H1 (cell line): ENCODE measurements at regions not wholly inside any gene's neighbourhood (a gene's known extent, or its start where the extent isn't known, plus 50 kb on each side); places are given as distances from the start of the nearest gene placed in this dataset.

Experiments
- CTCF ChIA-PET: fragments of 300-600 bp; sonication (Branson Sonifier 250); formaldehyde crosslinking; loops from one replicate; lab custom pipeline; 2021; ENCODE audit not compliant: partially characterized antibody; lab: Charles Lee
- POLR2A ChIA-PET: fragments of 300-600 bp; sonication (Branson Sonifier 250); formaldehyde crosslinking; loops from one replicate; lab custom pipeline; 2021; ENCODE audit warnings: inconsistent platforms; ENCODE audit not compliant: partially characterized antibody; lab: Charles Lee
- DNase-seq, 2 experiments: peaks; one replicate each; pipeline versions ENCODE4 v3.0.0 to v3.0.0-alpha.2; 2010 to 2022; ENCODE audit warnings: low spot score in 2 of 2, low read depth in 1 of 2, mixed read lengths in 1 of 2
- FAIRE-seq: peaks from 2 replicates; lab custom pipeline; 2011; peaks lifted over from hg19 to GRCh38; lab: Jason Lieb, UNC
- H2AFZ ChIP-seq: 2 replicates; pipeline ENCODE4 v1.8.1; 2012; ENCODE audit warnings: low read length, inconsistent platforms
- H2AK5ac ChIP-seq: 2 replicates; pipeline ENCODE4 v1.6.1; 2013; ENCODE audit warnings: low read depth, low read length
- H2BK120ac ChIP-seq: replicated peaks from 2 replicates; pipeline ENCODE3; 2013; ENCODE audit warnings: low read depth, low read length, inconsistent platforms
- H2BK12ac ChIP-seq: 2 replicates; pipeline ENCODE4 v1.6.1; 2013; ENCODE audit warnings: low read depth, low read length
- H2BK15ac ChIP-seq: 2 replicates; pipeline ENCODE4 v1.6.1; 2013; ENCODE audit warnings: low read length
- H2BK20ac ChIP-seq: 2 replicates; pipeline ENCODE4 v1.6.1; 2013; ENCODE audit warnings: low read length
- H2BK5ac ChIP-seq: 2 replicates; pipeline ENCODE4 v1.6.1; 2013; ENCODE audit warnings: low read depth, low read length
- H3K14ac ChIP-seq: 2 replicates; pipeline ENCODE4 v1.6.1; 2013; ENCODE audit warnings: inconsistent platforms; ENCODE audit not compliant: insufficient read length
- H3K18ac ChIP-seq: 2 replicates; pipeline ENCODE4 v1.6.1; 2013; ENCODE audit warnings: low read length; ENCODE audit errors: extremely low read depth
- H3K23ac ChIP-seq: 2 replicates; pipeline ENCODE4 v1.6.1; 2013; ENCODE audit warnings: inconsistent platforms; ENCODE audit not compliant: insufficient read length
- H3K23me2 ChIP-seq: 2 replicates; pipeline ENCODE4 v1.6.1; 2013; ENCODE audit warnings: low read depth, low read length
- H3K27ac ChIP-seq: 2 replicates; pipeline ENCODE4 v1.6.1; 2011; ENCODE audit warnings: low read depth, low read length, inconsistent platforms
- H3K27me3 ChIP-seq, 4 experiments: replicated peaks in 1 of 4; 1 replicate in 1 of 4; 2 replicates in 3 of 4; pipeline versions ENCODE4 v1.6.1 to v1.8.1; 2011 to 2013; ENCODE audit warnings: low read length in 3 of 4, mild to moderate bottlenecking in 3 of 4, inconsistent platforms in 2 of 4, mixed read lengths in 2 of 4, moderate library complexity in 1 of 4; ENCODE audit not compliant: control insufficient read depth in 3 of 4, insufficient read depth in 3 of 4; ENCODE audit errors: extremely low read depth in 1 of 4
- H3K36me3 ChIP-seq, 4 experiments: 2 replicates each; pipeline versions ENCODE4 v1.6.1 to v1.8.1; 2011 to 2013; ENCODE audit warnings: mild to moderate bottlenecking in 4 of 4, low read length in 3 of 4, moderate library complexity in 2 of 4, control low read depth in 1 of 4, inconsistent platforms in 1 of 4; ENCODE audit not compliant: insufficient read depth in 4 of 4, control insufficient read depth in 2 of 4
- H3K4ac ChIP-seq: replicated peaks from 2 replicates; pipeline ENCODE3; 2013; ENCODE audit warnings: low read length, low read depth, mixed read lengths, inconsistent platforms; ENCODE audit not compliant: insufficient read length
- H3K4me1 ChIP-seq, 4 experiments: replicated peaks in 1 of 4; 1 replicate in 1 of 4; 2 replicates in 3 of 4; pipeline versions ENCODE4 v1.6.1 to v1.8.1; 2011 to 2013; ENCODE audit warnings: low read length in 3 of 4, inconsistent platforms in 2 of 4, mixed read lengths in 1 of 4; ENCODE audit not compliant: insufficient read depth in 4 of 4, control insufficient read depth in 3 of 4
- H3K4me2 ChIP-seq, 2 experiments: 2 replicates each; pipeline versions ENCODE4 v1.6.1 to v1.8.1; 2011 to 2013; ENCODE audit warnings: low read depth in 2 of 2, low read length in 2 of 2, control low read depth in 1 of 2, inconsistent platforms in 1 of 2, mild to moderate bottlenecking in 1 of 2; ENCODE audit not compliant: insufficient read depth in 1 of 2
- H3K4me3 ChIP-seq, 4 experiments: fragments of 200-600, 300-600 bp in 1 of 4; sonication (generic), shearing (Covaris generic), sonication (Bioruptor Twin) in 1 of 4; 2 replicates each; pipeline versions ENCODE4 v1.5.1 to v1.8.1; 2011 to 2016; ENCODE audit warnings: low read length in 4 of 4, low read depth in 3 of 4, control low read depth in 2 of 4, inconsistent platforms in 2 of 4, mild to moderate bottlenecking in 2 of 4, mixed read lengths in 1 of 4, moderate library complexity in 1 of 4; ENCODE audit not compliant: insufficient read depth in 2 of 4; ENCODE audit errors: extremely low read depth in 1 of 4
- H3K56ac ChIP-seq: replicated peaks from 2 replicates; pipeline ENCODE3; 2013; ENCODE audit warnings: low read depth, mild to moderate bottlenecking, mixed read lengths, low read length, inconsistent platforms; ENCODE audit not compliant: insufficient read length
- H3K79me1 ChIP-seq: 2 replicates; pipeline ENCODE4 v1.6.1; 2013; ENCODE audit warnings: low read depth, low read length, control low read depth
- H3K79me2 ChIP-seq, 2 experiments: 2 replicates each; pipeline versions ENCODE4 v1.6.1 to v1.8.1; 2012 to 2013; ENCODE audit warnings: low read length in 2 of 2, mild to moderate bottlenecking in 2 of 2, inconsistent platforms in 1 of 2; ENCODE audit not compliant: insufficient read depth in 2 of 2, control insufficient read depth in 1 of 2
- H3K9ac ChIP-seq, 4 experiments: replicated peaks in 1 of 4; 1 replicate in 1 of 4; 2 replicates in 3 of 4; pipeline versions ENCODE4 v1.6.1 to v1.8.1; 2011 to 2013; ENCODE audit warnings: low read depth in 3 of 4, low read length in 3 of 4, control low read depth in 2 of 4, mild to moderate bottlenecking in 2 of 4, moderate library complexity in 2 of 4, inconsistent platforms in 1 of 4; ENCODE audit errors: extremely low read depth in 1 of 4
- H3K9me3 ChIP-seq, 2 experiments: 2 replicates each; pipeline versions ENCODE4 v1.6.1 to v1.8.1; 2012 to 2013; ENCODE audit warnings: mild to moderate bottlenecking in 2 of 2, moderate library complexity in 2 of 2, control low read depth in 1 of 2, inconsistent platforms in 1 of 2, low read depth in 1 of 2, low read length in 1 of 2, mixed read lengths in 1 of 2; ENCODE audit not compliant: insufficient read depth in 2 of 2
- H4K20me1 ChIP-seq, 2 experiments: replicated peaks in 1 of 2; 2 replicates each; pipeline versions ENCODE3 to v1.8.1; 2011 to 2013; ENCODE audit warnings: inconsistent platforms in 2 of 2, low read length in 2 of 2, mild to moderate bottlenecking in 1 of 2; ENCODE audit not compliant: insufficient read depth in 2 of 2, control insufficient read depth in 1 of 2
- H4K5ac ChIP-seq: 2 replicates; pipeline ENCODE4 v1.6.1; 2013; ENCODE audit warnings: low read length, low read depth, mixed read lengths, inconsistent platforms; ENCODE audit not compliant: insufficient read length
- H4K8ac ChIP-seq: 2 replicates; pipeline ENCODE4 v1.8.0; 2013; ENCODE audit warnings: mild to moderate bottlenecking, moderate library complexity, low read length, inconsistent platforms; ENCODE audit not compliant: insufficient read depth; ENCODE audit errors: extremely low read depth
- H4K91ac ChIP-seq: replicated peaks from 2 replicates; pipeline ENCODE3; 2013; ENCODE audit warnings: low read length, mixed read lengths, inconsistent platforms; ENCODE audit not compliant: insufficient read length
- CTBP2 ChIP-seq: IDR thresholded peaks from 2 replicates; pipeline ENCODE4 v1.7.0; 2011; ENCODE audit warnings: borderline replicate concordance, mild to moderate bottlenecking, moderate library complexity, mixed read lengths, low read length; ENCODE audit not compliant: insufficient read depth, insufficient read length
- EGR1 ChIP-seq: IDR thresholded peaks from 2 replicates; pipeline ENCODE4 v1.6.1; 2011; ENCODE audit warnings: low read depth, low read length, borderline replicate concordance
- EP300 ChIP-seq, 2 experiments: IDR thresholded peaks; 1 replicate in 1 of 2; 2 replicates in 1 of 2; pipeline ENCODE4 v1.6.1; 2011 to 2012; ENCODE audit warnings: low read depth in 2 of 2, low read length in 2 of 2, mild to moderate bottlenecking in 2 of 2, borderline replicate concordance in 1 of 2, inconsistent platforms in 1 of 2, moderate library complexity in 1 of 2
- KDM1A ChIP-seq: fragments of 200-600, 300-600 bp; sonication (generic); IDR thresholded peaks from 2 replicates; pipeline ENCODE4 v1.7.1; 2016; ENCODE audit warnings: mild to moderate bottlenecking, low read length, borderline replicate concordance
- NANOG ChIP-seq: IDR thresholded peaks from 2 replicates; pipeline ENCODE4 v1.6.1; 2011; ENCODE audit warnings: low read length, low read depth, mild to moderate bottlenecking, inconsistent platforms; ENCODE audit not compliant: insufficient read depth, poor library complexity, severe bottlenecking
- POLR2AphosphoS5 ChIP-seq: IDR thresholded peaks from 2 replicates; pipeline ENCODE4 v1.6.1; 2011; ENCODE audit warnings: low read depth, low read length
- POU5F1 ChIP-seq: IDR thresholded peaks from 2 replicates; pipeline ENCODE4 v1.6.1; 2011; ENCODE audit warnings: low read depth, mild to moderate bottlenecking, low read length, moderate library complexity
- RAD21 ChIP-seq, 2 experiments: IDR thresholded peaks in 1 of 2; conservative IDR thresholded peaks in 1 of 2; 2 replicates each; pipeline ENCODE4 v1.6.1; 2011; ENCODE audit warnings: low read depth in 2 of 2, low read length in 2 of 2, improper control_type of control experiment in 1 of 2, inconsistent platforms in 1 of 2, mild to moderate bottlenecking in 1 of 2, moderate library complexity in 1 of 2
- SIN3A ChIP-seq, 2 experiments: IDR thresholded peaks in 1 of 2; conservative IDR thresholded peaks in 1 of 2; 2 replicates each; pipeline ENCODE4 v1.6.1; 2011 to 2012; ENCODE audit warnings: low read length in 2 of 2, improper control_type of control experiment in 1 of 2, low read depth in 1 of 2, mild to moderate bottlenecking in 1 of 2
- SIRT6 ChIP-seq: IDR thresholded peaks from one replicate; pipeline ENCODE4 v1.7.1; 2012; ENCODE audit warnings: low read length, inconsistent platforms
- SIX5 ChIP-seq: IDR thresholded peaks from 2 replicates; pipeline ENCODE4 v1.6.1; 2011; ENCODE audit warnings: mild to moderate bottlenecking, low read depth, low read length
- SP4 ChIP-seq: IDR thresholded peaks from 2 replicates; pipeline ENCODE4 v1.6.1; 2012; ENCODE audit warnings: low read length, inconsistent platforms
- TCF12 ChIP-seq: IDR thresholded peaks from 2 replicates; pipeline ENCODE4 v1.6.1; 2011; ENCODE audit warnings: low read depth, mild to moderate bottlenecking, low read length

GRCh38 chr3:80601479-80601878 lies 833.7 kb upstream of the ROBO1 start:
- ChIA-PET CTCF (no interaction called here), POLR2A (no interaction called here)
- no peak overlapping the region for H3K23ac ChIP-seq
- H3K23me2 ChIP-seq, result no peaks in the 10 kb centered on the region
- no peak overlapping the region for H2BK20ac ChIP-seq
- H4K20me1 ChIP-seq, result no peaks in the 10 kb centered on the region
- no peak overlapping the region for H2AK5ac ChIP-seq
- no peaks in the 10 kb centered on the region for H3K27me3 ChIP-seq
- no peaks in the 10 kb centered on the region for H3K4me1 ChIP-seq
- H3K56ac ChIP-seq, result no peak overlapping the region
- H4K5ac ChIP-seq, result no peak overlapping the region
- no peak overlapping the region for H2AFZ ChIP-seq
- H3K9me3 ChIP-seq, result no peaks in the 10 kb centered on the region
- no peak for DNase-seq
- no peak overlapping the region for H3K18ac ChIP-seq
- no peak overlapping the region for H3K14ac ChIP-seq
- no peak overlapping the region for H2BK12ac ChIP-seq
- H3K9ac ChIP-seq, result no peak overlapping the region
- no peaks in the 10 kb centered on the region for H3K36me3 ChIP-seq
- no peak for FAIRE-seq
- H4K8ac ChIP-seq, result no peak overlapping the region
- H3K4ac ChIP-seq, result no peak overlapping the region
- H3K4me3 ChIP-seq, result no peak overlapping the region
- H3K79me2 ChIP-seq, result no peaks in the 10 kb centered on the region
- no peak overlapping the region for H4K91ac ChIP-seq
- TF ChIP-seq TCF12, result no peak
- TF ChIP-seq SIRT6, result no peak
- TF ChIP-seq SP4, result no peak
- TF ChIP-seq POU5F1, result no peak
- no peak for TF ChIP-seq EGR1
- no peak for TF ChIP-seq EP300 (IDR thresholded peaks at IDR 0.05; ENCODE audit: borderline replicate concordance in 1 of 2, low read depth in 2 of 2, low read length in 2 of 2)
- TF ChIP-seq CTBP2, result no peak
- no peak for TF ChIP-seq SIN3A (conservative IDR thresholded peaks at IDR 0.05 in 1 of 2, IDR thresholded peaks at IDR 0.05 in 1 of 2; ENCODE audit: low read depth in 1 of 2, low read length in 2 of 2)
- no peak for TF ChIP-seq POLR2AphosphoS5
- no peak for TF ChIP-seq NANOG
- TF ChIP-seq SIX5, result no peak
- TF ChIP-seq RAD21 (IDR thresholded peaks at IDR 0.05 in 1 of 2, conservative IDR thresholded peaks at IDR 0.05 in 1 of 2; ENCODE audit: low read depth in 2 of 2, low read length in 2 of 2), result no peak
- TF ChIP-seq KDM1A, result no peak
- no peak overlapping the region for H2BK15ac ChIP-seq
- no peak overlapping the region for H3K4me2 ChIP-seq
- H2BK120ac ChIP-seq, result no peak overlapping the region
- no peak overlapping the region for H3K27ac ChIP-seq
- no peaks in the 10 kb centered on the region for H3K79me1 ChIP-seq
- H2BK5ac ChIP-seq, result no peak overlapping the region
